Right lung (tissue), 2 donors: ENCODE measurements at regions not wholly inside any gene's neighbourhood (a gene's known extent, or its start where the extent isn't known, plus 50 kb on each side); places are given as distances from the start of the nearest gene placed in this dataset.
"Not testable (repeated sequence)": the region's sequence is repeated elsewhere in the genome, so short reads cannot be mapped to it uniquely, and the experiment has no call there.

Experiments used
- DNase-seq, 2 donors: peaks; one replicate each; pipeline ENCODE4 v3.0.0-alpha.2; 2013

GRCh38 chr12:63508543-63508942, 159.8 kb downstream of the DPY19L2 start:
- DNase-seq: no peak

GRCh38 chr12:63499567-63499966, 168.7 kb downstream of the DPY19L2 start:
- DNase-seq: no peak

DNA sequence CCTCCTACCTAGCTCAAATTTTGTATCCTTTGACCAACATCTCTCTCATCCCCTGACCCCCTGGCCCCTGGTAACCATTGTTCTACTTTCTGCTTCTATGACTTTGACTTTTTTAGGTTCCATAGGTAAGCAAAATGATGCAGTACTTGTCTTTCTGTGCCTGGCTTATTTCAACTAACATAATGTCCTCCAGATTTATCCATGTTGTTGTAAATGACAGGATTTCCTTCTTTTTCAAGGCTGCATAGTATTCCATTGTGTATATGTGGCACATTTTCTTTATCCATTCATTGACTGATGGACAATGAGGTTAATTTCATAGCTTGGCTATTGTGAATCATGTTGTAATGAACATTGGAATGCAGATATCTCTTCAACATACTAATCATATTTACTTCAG, 170.1 kb downstream of the DPY19L2 start:
- DNase-seq: no peak

DNA sequence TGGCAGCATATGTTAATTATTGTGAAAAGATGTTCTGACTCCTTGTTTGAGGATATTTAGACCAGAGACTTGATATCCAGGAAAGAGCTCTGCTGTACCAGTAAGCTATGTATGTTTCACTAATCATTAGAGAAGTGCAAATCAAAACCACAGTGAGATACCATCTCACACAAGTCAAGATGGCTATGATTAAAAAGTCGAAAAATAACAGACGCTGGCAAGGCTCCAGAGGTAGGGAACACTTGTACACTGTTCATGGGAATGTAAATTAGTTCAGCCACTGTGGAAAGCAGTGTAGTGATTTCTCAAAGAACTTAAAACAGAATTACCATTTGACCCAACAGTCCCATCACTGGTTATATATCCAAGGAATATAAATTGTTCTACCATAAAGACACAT, 171.6 kb downstream of the DPY19L2 start:
- no peak for DNase-seq

DNA sequence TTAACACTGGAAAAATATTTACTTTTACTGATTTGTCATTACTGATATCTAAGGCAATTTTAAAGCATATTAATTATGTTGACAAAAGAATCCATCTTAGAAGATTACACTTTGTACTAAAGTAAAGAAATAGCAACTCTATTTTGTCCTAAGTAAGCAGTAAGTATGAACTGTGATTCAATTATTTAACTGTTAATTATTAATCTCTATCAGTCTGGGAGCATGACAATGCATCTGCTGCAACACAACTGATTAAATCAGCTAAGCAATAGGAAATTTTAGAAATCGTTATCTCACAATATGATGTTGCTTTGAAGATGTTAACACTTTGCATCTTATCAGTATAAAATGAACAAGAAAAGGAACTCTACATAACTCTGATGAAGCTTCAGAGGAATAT, 172.3 kb downstream of the DPY19L2 start:
- DNase-seq: no peak

DNA sequence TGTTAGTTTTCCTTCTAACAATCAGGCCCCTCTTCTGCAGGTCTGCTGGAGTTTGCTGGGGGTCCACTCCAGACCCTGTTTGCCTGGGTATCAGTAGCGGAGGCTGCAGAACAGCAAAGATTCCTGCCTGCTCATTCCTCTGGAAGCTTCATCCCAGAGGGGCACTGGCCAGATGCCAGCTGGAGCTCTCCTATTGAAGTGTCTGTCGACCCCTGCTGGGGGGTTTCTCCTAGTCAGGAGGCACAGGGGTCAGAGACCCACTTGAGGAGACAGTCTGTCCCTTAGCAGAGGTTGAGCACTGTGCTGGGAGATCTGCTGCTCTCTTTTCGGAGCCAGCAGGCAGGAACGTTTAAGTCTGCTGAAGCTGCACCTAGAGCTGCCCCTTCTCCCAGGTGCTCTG, 174.9 kb downstream of the DPY19L2 start:
- DNase-seq: not testable (repeated sequence)

GRCh38 chr12:63480186-63480585, 188.1 kb downstream of the DPY19L2 start:
- no peak for DNase-seq

GRCh38 chr12:63470161-63470560, 198.1 kb downstream of the DPY19L2 start:
- DNase-seq: no peak

- no peak for DNase-seq
Observed at GRCh38 chr12:63467951-63468350, 200.3 kb downstream of the DPY19L2 start.

- no peak for DNase-seq
Observed at GRCh38 chr12:63457857-63458256, 210.4 kb downstream of the DPY19L2 start.

- DNase-seq: no peak
Observed at GRCh38 chr12:63457428-63457827, 210.9 kb downstream of the DPY19L2 start.

DNA sequence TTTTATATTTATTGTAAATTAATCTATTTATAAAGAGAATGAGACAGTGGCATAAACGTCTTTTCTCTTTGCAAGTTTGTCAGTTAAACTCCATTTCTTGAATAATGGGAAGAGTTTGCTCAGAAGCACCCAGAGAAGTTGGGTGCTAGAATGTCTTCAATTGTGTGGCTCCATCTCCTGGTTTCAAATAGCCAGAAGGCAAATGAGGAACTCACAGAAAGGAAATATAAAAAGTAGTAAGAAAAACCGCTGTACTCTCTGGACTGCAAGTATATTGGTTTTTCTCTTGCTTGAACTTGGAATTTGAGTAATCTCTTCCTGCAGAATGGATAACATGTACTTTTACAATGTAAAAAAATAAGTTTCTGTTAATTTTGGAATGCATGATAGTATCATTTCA, 217.5 kb downstream of the DPY19L2 start:
- DNase-seq: no peak

DNA sequence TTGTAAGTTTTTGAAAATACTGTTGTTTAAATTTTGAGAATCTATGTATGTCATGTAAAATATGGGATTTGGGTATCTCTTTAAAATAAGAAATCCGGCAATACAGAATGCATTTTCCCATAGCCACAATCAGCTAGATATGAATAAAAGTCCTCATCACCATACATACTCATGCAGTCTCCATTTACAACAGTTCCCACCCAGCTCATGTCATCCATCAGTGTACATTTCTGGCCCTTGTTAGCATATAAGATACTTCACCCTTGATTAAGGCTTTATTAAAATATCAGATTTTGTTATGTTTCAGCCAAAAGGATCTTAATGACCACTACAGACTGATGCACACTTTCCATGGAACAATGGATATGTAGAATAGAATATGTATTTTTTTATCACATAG, 218.0 kb downstream of the DPY19L2 start:
- no peak for DNase-seq

- no peak for DNase-seq
Observed at GRCh38 chr12:63445224-63445880, 222.9 kb downstream of the DPY19L2 start.

- DNase-seq: no peak
Observed at GRCh38 chr12:63440048-63440447, 228.2 kb downstream of the DPY19L2 start.

GRCh38 chr12:63434384-63434783, 233.9 kb downstream of the DPY19L2 start:
- DNase-seq: not testable (repeated sequence)

GRCh38 chr12:63427969-63428368, 240.3 kb downstream of the DPY19L2 start:
- not testable (repeated sequence) for DNase-seq

DNA sequence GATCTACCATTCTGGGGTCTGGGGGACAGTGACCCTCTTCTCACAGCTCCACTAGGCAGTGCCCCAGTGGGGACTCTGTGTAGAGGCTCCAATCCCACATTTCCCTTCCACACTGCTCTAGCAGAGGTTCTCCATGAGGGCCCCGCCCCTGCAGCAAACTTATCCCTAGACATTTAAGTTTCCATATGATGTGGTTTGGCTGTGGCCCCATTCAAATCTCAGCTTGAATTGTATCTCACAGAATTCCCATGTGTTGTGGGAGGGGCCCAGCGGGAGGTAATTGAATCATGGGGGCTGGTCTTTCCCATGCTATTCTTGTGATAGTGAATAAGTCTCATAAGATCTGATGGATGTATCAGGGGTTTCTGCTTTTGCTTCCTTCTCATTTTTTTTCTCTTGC, 241.3 kb downstream of the DPY19L2 start:
- not testable (repeated sequence) for DNase-seq

- no peak for DNase-seq
Observed at GRCh38 chr12:63424671-63425070, 243.6 kb downstream of the DPY19L2 start.

GRCh38 chr12:63423839-63424238, 244.5 kb downstream of the DPY19L2 start:
- no peak for DNase-seq

GRCh38 chr12:63420206-63420644, 248.1 kb downstream of the DPY19L2 start:
- DNase-seq: no peak

- DNase-seq: no peak
Observed at GRCh38 chr12:63419154-63419553, 249.1 kb downstream of the DPY19L2 start.

- DNase-seq: no peak
Observed at GRCh38 chr12:63416788-63417187, 251.5 kb downstream of the DPY19L2 start.

DNA sequence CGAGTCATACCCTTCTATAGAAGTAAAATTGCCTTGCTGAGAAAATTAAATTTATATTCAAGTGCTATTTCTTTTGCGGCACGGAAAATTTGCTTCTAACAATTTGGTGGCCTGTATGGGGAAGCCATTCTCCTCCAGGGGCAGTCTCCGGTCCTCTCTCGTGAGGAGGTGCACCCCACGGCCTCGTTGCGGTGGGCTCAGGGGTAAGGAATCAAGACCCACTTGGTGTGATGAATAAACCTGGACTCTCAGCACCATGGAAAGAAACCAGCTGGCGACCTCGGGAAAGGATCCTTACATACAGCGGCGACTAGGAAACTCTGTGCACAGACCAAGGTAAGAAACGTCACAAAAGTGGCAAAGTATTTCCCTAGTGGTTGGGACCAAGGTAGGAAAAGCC, 252.9 kb downstream of the DPY19L2 start:
- no peak for DNase-seq
